Left hindlimb (tissue), 1 donor: ENCODE measurements at regions not wholly inside any gene's neighbourhood (a gene's known extent, or its start where the extent isn't known, plus 50 kb on each side); places are given as distances from the start of the nearest gene placed in this dataset.

Source experiments
- DNase-seq: peaks from one replicate; pipeline ENCODE4 v3.0.0-alpha.2; 2018

GRCh38 chr12:115570069-115570777 lies 707.3 kb downstream of the MED13L start:
- no peak for DNase-seq

- DNase-seq, result no peak
Observed at GRCh38 chr12:115569345-115570068, 708.0 kb downstream of the MED13L start.

GRCh38 chr12:115558281-115558680 lies 719.2 kb downstream of the MED13L start:
- DNase-seq, result no peak

GRCh38 chr12:115553622-115554021 lies 723.9 kb downstream of the MED13L start:
- DNase-seq, result no peak

GRCh38 chr12:115543269-115543668 lies 734.2 kb downstream of the MED13L start:
- no peak for DNase-seq

GRCh38 chr12:115542656-115543055 lies 734.8 kb downstream of the MED13L start:
- DNase-seq, result no peak

- no peak for DNase-seq
Observed at GRCh38 chr12:115541891-115542421, 735.5 kb downstream of the MED13L start.

- DNase-seq, result no peak
Observed at GRCh38 chr12:115528466-115528865, 749.0 kb downstream of the MED13L start.

GRCh38 chr12:115521771-115522409 lies 755.6 kb downstream of the MED13L start:
- DNase-seq, result no peak

GRCh38 chr12:115519887-115520286 lies 757.6 kb downstream of the MED13L start:
- no peak for DNase-seq

GRCh38 chr12:115519359-115519758 lies 758.1 kb downstream of the MED13L start:
- no peak for DNase-seq

GRCh38 chr12:115517913-115518312 lies 759.6 kb downstream of the MED13L start:
- no peak for DNase-seq

GRCh38 chr12:115511986-115512711 lies 765.3 kb downstream of the MED13L start:
- DNase-seq, result no peak

GRCh38 chr12:115511305-115511704 lies 766.2 kb downstream of the MED13L start:
- DNase-seq, result no peak

- DNase-seq, result no peak
Observed at GRCh38 chr12:115508990-115509389, 768.5 kb downstream of the MED13L start.

- no peak for DNase-seq
Observed at GRCh38 chr12:115507951-115508722, 769.4 kb downstream of the MED13L start.

GRCh38 chr12:115507560-115507889 lies 770.0 kb downstream of the MED13L start:
- DNase-seq, result no peak

GRCh38 chr12:115506822-115507559 lies 770.5 kb downstream of the MED13L start:
- no peak for DNase-seq

GRCh38 chr12:115504306-115505290 lies 772.9 kb downstream of the MED13L start:
- no peak for DNase-seq

GRCh38 chr12:115500872-115501271 lies 776.6 kb downstream of the MED13L start:
- no peak for DNase-seq
